ENCODE measurements at regions not wholly inside any gene's neighbourhood (a gene's known extent, or its start where the extent isn't known, plus 50 kb on each side); places are given as distances from the start of the nearest gene placed in this dataset.

GRCh38 chr15:87368511-87368910 lies 888.0 kb downstream of the NTRK3 start:
- Histone ChIP-seq H3K27me3 (replicated peaks; ENCODE audit: insufficient read depth) (no peaks in the 10 kb centered on the region), H3K4me3 (no peak overlapping the region), H3K36me3 (no peaks in the 10 kb centered on the region), H3K4me1 (replicated peaks) (no peaks in the 10 kb centered on the region), H3K9me3 (no peaks in the 10 kb centered on the region), H3K27ac (no peak overlapping the region)
- no peak for DNase-seq (ENCODE audit: low spot score)
- WGBS: 67% methylated on average over 2 of the region's 2 CpGs
- intact Hi-C loops (cut with DNase I): no loop called here
- TF ChIP-seq POLR2A (IDR thresholded peaks at IDR 0.05) (no peak), CTCF (IDR thresholded peaks at IDR 0.05) (no peak), POLR2AphosphoS5 (IDR thresholded peaks at IDR 0.05) (no peak)

- DNase-seq (ENCODE audit: low spot score): no peak
- intact Hi-C loops (cut with DNase I): no loop called here
- WGBS: 49% methylated on average over 2 of the region's 2 CpGs
- H3K36me3 ChIP-seq: no peaks in the 10 kb centered on the region
- no peaks in the 10 kb centered on the region for H3K9me3 ChIP-seq
- no peaks in the 10 kb centered on the region for H3K27me3 ChIP-seq (replicated peaks; ENCODE audit: insufficient read depth)
- no peak overlapping the region for H3K27ac ChIP-seq
- no peak overlapping the region for H3K4me3 ChIP-seq
- H3K4me1 ChIP-seq (replicated peaks): no peaks in the 10 kb centered on the region
- TF ChIP-seq CTCF (IDR thresholded peaks at IDR 0.05) (no peak), POLR2A (IDR thresholded peaks at IDR 0.05) (no peak), POLR2AphosphoS5 (IDR thresholded peaks at IDR 0.05) (no peak)
These were observed 891.4 kb downstream of the NTRK3 start for GRCh38 chr15:87365186-87365585.

- 77% methylated on average over 2 of the region's 2 CpGs for WGBS
- H3K4me1 ChIP-seq (replicated peaks): no peaks in the 10 kb centered on the region
- H3K27me3 ChIP-seq (replicated peaks; ENCODE audit: insufficient read depth): no peaks in the 10 kb centered on the region
- H3K9me3 ChIP-seq: no peaks in the 10 kb centered on the region
- intact Hi-C loops (cut with DNase I): no loop called here
- DNase-seq (ENCODE audit: low spot score): no peak
- no peak overlapping the region for H3K27ac ChIP-seq
- TF ChIP-seq CTCF (IDR thresholded peaks at IDR 0.05) (no peak), POLR2A (IDR thresholded peaks at IDR 0.05) (no peak), POLR2AphosphoS5 (IDR thresholded peaks at IDR 0.05) (no peak)
- H3K4me3 ChIP-seq: no peak overlapping the region
- no peaks in the 10 kb centered on the region for H3K36me3 ChIP-seq
These were observed 894.0 kb downstream of the NTRK3 start for GRCh38 chr15:87362531-87362930.

- no peak overlapping the region for H3K27ac ChIP-seq
- H3K9me3 ChIP-seq: no peaks in the 10 kb centered on the region
- intact Hi-C loops (cut with DNase I): no loop called here
- no peaks in the 10 kb centered on the region for H3K27me3 ChIP-seq (replicated peaks; ENCODE audit: insufficient read depth)
- no peaks in the 10 kb centered on the region for H3K4me1 ChIP-seq (replicated peaks)
- H3K36me3 ChIP-seq: no peaks in the 10 kb centered on the region
- 61% methylated on average over 3 of the region's 3 CpGs for WGBS
- no peak overlapping the region for H3K4me3 ChIP-seq
- no peak for TF ChIP-seq CTCF (IDR thresholded peaks at IDR 0.05)
- no peak for TF ChIP-seq POLR2AphosphoS5 (IDR thresholded peaks at IDR 0.05)
- no peak for TF ChIP-seq POLR2A (IDR thresholded peaks at IDR 0.05)
- DNase-seq (ENCODE audit: low spot score): no peak
These were observed 898.8 kb downstream of the NTRK3 start for GRCh38 chr15:87357637-87358313.

- H3K27me3 ChIP-seq (replicated peaks; ENCODE audit: insufficient read depth): no peaks in the 10 kb centered on the region
- DNase-seq (ENCODE audit: low spot score): no peak
- H3K9me3 ChIP-seq: no peaks in the 10 kb centered on the region
- intact Hi-C loops (cut with DNase I): no loop called here
- no peak for TF ChIP-seq POLR2A (IDR thresholded peaks at IDR 0.05)
- no peak for TF ChIP-seq POLR2AphosphoS5 (IDR thresholded peaks at IDR 0.05)
- no peak for TF ChIP-seq CTCF (IDR thresholded peaks at IDR 0.05)
- no peaks in the 10 kb centered on the region for H3K4me1 ChIP-seq (replicated peaks)
- H3K4me3 ChIP-seq: no peak overlapping the region
- 62% methylated on average over 1 of the region's 1 CpG for WGBS
- no peaks in the 10 kb centered on the region for H3K36me3 ChIP-seq
- no peak overlapping the region for H3K27ac ChIP-seq
These were observed 900.6 kb downstream of the NTRK3 start for GRCh38 chr15:87355946-87356345.

Measured in prostate gland (tissue), 2 donors.